ENCODE measurements at regions not wholly inside any gene's neighbourhood (a gene's known extent, or its start where the extent isn't known, plus 50 kb on each side); places are given as distances from the start of the nearest gene placed in this dataset.

DNA sequence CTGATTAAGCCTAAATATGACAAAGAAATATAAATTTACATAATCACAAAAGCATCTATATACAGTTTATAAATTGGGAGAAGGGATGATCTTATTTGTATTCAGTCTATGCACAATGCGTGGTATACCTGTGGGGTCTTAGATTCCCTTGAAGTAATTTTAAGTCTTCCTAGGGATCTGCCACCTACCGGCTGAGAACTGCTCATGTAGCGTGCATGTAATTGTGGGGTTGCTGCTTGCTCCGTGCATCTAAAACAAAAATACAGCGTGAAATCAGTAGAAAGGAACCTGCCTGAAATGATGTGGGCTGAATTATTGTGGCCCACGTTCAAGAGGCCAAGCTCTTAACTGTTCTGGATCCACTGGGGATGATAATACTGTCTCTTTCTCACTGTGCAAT lies 187.3 kb downstream of the MBOAT1 start:
- no peak for DNase-seq (ENCODE audit: low spot score)

DNA sequence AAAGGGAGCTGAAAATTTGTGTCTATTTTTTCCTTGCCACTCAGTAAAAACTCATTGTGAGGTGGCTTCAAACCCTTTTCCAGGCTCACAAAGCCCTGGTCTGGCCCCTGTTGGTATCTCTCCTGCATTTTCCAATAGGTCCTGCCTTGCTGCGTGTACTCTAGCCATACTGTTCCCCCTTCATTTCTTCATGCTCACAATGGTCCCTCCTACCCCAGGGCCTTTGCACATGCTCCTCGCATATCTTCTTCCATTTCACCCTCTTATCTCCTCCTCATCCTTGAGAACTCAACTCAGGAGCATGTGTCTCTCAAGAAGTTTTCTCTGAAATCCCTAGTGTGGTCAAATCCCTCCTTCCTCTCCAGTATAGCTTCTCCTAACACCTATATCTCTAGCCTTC lies 186.6 kb downstream of the MBOAT1 start:
- DNase-seq (ENCODE audit: low spot score): no peak

DNA sequence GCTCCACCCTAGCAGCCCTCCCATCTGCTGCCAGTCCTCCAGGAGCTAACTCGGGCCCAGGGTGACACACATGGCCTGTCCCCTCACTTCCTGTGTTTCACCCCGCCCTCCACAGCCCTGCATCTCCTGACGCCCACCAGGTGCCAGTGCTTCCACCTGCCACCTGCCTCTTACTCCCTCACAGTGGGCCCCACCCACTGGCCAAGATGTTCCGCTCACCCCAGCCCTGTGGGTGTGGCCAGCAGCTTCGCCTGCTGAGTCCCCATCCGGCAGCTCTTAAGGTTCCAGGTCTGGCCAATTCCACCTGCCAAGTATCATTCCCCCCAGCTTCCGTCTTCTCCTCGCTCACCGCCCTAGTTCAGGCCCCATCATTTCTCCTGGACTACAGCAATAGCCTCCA lies 184.1 kb downstream of the MBOAT1 start:
- no peak for DNase-seq (ENCODE audit: low spot score)

DNA sequence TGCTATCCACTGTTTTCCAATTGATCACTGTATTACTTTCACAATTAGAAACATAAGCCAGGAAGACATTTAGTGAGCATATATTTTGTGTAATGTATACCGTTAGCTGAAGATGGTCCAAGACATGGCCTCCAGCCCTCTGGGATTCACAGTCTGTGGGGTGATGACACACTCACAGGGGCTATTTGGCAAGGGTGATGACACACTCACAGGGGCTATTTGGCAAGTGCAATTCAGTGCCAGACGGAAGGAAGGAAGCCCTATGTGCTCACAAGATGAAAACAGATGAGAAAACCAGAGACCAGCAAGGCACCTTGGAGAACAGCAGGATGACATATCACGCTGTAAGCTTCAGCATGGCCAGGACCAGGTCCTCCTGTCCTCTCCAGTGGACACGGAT lies 183.7 kb downstream of the MBOAT1 start:
- no peak for DNase-seq (ENCODE audit: low spot score)

DNA sequence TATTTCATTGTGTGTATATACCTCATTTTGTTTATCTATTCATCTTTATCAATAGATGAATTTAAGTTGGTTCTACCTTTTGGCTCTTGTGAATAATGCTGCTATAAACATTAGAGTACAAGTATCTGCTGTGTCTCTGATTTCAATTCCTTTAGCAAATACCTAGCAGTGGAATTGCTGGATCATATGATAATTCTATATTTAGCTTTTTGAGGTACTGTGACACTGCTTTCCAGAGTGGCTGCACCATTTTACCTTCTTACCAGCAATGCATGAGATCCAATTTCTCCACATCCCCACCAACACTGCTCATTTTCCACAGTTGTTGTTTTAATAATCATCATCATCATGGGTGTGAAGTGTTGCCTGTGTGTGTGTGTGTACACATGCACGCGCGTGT lies 182.3 kb downstream of the MBOAT1 start:
- no peak for DNase-seq (ENCODE audit: low spot score)

DNA sequence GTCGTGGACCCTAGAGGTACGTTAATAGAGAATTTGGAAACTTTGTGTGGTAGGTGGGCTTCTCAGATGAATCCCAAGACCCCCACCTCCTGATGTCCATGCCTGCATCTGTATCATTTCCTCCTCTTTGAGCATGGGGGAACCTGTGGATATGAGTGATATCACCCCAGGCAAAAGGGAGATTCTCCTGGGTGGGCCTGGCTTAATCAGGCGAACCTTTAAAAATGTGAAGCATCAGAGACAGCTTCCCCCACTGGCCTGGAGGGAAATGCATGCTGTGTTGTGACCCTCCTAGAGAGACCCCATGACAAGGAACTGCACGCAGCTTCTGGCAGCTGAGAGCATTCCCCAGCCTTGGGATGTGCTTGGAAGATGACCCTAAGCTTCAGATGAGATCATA lies 180.9 kb downstream of the MBOAT1 start:
- no peak for DNase-seq (ENCODE audit: low spot score)

DNA sequence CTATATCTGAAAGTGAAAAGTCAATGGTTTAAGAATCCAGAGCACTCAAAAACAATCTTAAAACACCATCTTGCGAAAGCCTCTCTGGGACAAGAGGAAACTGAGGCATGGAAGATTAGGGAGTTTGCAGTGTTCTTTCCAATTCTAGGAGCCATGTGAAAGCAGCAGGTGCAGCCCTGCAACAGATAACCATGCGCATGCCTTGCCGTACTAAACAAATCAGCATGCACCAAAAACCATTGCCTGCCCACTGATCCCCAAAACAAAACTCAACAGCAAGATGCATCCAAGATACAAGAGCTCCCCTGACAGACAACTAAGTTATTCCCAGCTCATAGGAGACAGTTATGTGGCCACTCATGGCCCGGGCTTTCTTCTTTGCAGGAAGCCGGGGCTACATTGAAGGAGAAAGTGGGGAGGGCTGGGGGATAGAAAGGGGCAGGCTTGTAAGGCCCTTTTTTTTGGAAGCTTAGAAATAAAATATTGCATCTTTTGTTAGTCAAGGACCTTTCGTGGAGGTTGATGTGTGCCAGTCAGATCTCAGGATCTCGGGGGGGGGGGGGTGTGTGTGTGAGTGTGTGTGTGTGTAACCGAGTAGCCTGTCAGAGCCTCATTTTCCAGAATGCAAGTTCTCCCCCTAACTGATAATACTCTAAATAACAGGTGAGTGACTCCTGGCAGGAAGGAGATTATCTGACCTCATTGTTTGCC lies 178.4 kb downstream of the MBOAT1 start:
- no peak for DNase-seq (ENCODE audit: low spot score)

DNA sequence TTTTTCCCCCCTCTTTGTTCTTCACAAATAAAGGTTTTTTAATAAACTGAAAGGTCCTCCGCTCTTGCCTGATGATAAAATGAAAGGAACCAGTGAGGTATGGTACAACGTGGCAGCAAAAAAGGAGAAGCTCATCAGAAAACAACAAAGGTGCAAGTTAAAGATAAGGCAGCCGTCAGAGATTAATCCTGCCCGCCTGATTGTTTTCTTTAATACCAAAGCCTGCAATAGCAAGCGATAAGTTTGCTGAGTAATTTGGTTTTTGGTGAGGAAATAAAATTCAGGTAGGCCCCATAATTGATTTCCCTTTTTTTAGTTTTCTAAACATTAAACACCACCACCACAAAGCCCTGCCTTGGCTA lies 177.9 kb downstream of the MBOAT1 start:
- no peak for DNase-seq (ENCODE audit: low spot score)

DNA sequence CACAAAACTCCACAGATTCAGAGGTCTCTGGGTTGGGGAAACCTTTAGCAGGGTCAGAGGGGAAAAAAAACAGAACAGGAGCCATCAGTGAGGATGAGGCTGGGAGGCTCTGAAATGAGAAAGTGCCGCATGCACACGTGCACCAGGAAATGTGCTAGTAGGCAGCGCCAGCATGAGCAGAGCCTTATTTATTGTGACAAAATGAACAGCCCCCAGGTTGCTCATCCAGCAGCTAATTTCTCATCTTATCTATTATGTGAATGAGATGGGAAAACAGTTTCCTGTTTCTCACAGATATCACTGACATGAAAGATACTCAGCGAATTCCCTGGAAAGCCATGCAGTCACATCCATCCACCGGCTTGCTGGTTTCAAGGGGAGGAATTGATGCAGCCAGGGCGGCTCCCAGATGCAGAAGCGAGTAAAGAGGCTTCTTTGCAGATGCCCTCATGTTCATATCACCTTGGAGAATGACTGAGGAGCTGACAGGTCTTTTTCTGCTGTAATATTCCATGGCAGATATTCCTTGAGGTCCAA lies 176.1 kb downstream of the MBOAT1 start:
- no peak for DNase-seq (ENCODE audit: low spot score)

DNA sequence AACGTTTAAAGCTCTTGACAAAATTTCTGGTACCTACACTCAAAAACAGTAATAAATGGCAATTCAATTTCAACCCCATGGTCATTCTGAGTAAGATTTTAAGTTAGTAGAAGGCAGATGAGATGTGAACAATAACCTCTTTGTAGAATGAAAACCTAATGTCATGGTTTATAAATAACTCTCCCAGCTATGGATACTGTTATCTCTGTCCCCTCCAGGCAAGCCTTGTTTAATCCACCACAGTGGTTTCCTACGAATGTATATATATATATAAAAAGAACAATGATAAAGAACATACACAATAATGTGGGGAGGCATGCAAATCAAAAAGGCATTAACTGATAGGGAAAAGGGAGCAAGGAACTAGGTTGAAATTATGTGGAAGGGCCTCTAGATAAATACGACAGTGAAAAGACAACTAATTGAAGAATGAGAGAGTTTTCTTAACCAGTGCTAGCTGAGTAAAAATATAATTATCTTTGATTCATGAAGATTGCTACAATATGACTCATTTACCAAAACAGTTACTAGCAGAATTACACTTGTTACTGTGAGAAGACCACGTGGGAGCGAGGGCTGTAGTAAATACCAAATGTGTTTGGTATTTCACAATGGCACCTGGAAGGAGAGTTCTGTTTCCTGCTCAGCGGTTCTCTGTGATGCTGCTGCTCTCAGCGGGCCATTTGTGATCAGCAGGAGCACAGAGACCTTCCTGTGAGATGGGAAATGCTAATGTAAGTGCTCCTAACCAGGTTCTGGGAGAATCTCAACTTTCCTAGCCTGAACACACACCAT lies 173.7 kb downstream of the MBOAT1 start:
- no peak for DNase-seq (ENCODE audit: low spot score)

DNA sequence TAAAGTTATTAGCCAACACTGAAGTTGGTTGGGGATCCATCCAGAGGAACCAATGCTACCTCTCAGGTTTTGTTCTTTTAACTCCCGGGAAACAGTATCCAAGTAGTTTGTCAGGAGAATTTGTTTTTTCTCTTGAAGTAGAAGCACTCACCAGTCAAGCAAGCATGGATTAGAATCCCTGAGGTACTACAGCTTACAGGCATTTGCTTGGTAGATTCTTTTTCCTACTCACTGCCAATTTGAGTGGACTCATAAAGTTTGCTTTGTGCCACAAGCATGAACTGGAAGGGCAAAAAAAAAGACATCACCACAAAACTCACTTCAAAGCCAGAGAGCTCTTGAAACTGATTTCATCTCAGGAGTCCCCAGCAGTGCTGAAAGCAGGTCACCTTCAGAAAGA lies 167.4 kb downstream of the MBOAT1 start:
- DNase-seq (ENCODE audit: low spot score): no peak
